ENCODE measurements at regions not wholly inside any gene's neighbourhood (a gene's known extent, or its start where the extent isn't known, plus 50 kb on each side); places are given as distances from the start of the nearest gene placed in this dataset.

GRCh38 chr1:34683616-34684015, 71.2 kb upstream of the GJB5 start:
- TF ChIP-seq CTCF (IDR thresholded peaks at IDR 0.05) (no peak), POLR2A (IDR thresholded peaks at IDR 0.05) (no peak)

All from adrenal gland (tissue), 5 donors.